ENCODE measurements at regions not wholly inside any gene's neighbourhood (a gene's known extent, or its start where the extent isn't known, plus 50 kb on each side); places are given as distances from the start of the nearest gene placed in this dataset.
"Not testable (repeated sequence)": the region's sequence is repeated elsewhere in the genome, so short reads cannot be mapped to it uniquely, and the experiment has no call there.

GRCh38 chr11:123357990-123358827 is 71.9 kb upstream of the GRAMD1B start:
- peaks cover 58% of the 10 kb centered on the region for H3K27me3 Mint-ChIP-seq
- H3K4me3 Mint-ChIP-seq = peak overlapping the region; percentile 64
- no peaks in the 10 kb centered on the region for H3K9me3 Mint-ChIP-seq
- no peaks in the 10 kb centered on the region for H3K36me3 Mint-ChIP-seq (ENCODE audit: low read depth)
- intact Hi-C loops (cut with micrococcal nuclease) = no loop called here
- H3K27ac Mint-ChIP-seq = no peak overlapping the region
- H3K4me1 Mint-ChIP-seq (ENCODE audit: low read depth) = peaks cover 20% of the 10 kb centered on the region

GRCh38 chr11:123357353-123357989 is 72.6 kb upstream of the GRAMD1B start:
- Mint-ChIP-seq H3K27me3 (peaks cover 57% of the 10 kb centered on the region), H3K4me3 (no peak overlapping the region), H3K36me3 (ENCODE audit: low read depth) (no peaks in the 10 kb centered on the region), H3K9me3 (no peaks in the 10 kb centered on the region), H3K27ac (no peak overlapping the region), H3K4me1 (ENCODE audit: low read depth) (peaks cover 13% of the 10 kb centered on the region)
- intact Hi-C loops (cut with micrococcal nuclease) = no loop called here

GRCh38 chr11:123356539-123356938 is 73.5 kb upstream of the GRAMD1B start:
- Mint-ChIP-seq H3K4me1 (ENCODE audit: low read depth) (peaks cover 13% of the 10 kb centered on the region), H3K27ac (no peak overlapping the region), H3K4me3 (no peak overlapping the region), H3K36me3 (ENCODE audit: low read depth) (no peaks in the 10 kb centered on the region), H3K27me3 (peaks cover 56% of the 10 kb centered on the region), H3K9me3 (no peaks in the 10 kb centered on the region)
- intact Hi-C loops (cut with micrococcal nuclease) = no loop called here

GRCh38 chr11:123354371-123354975 is 75.6 kb upstream of the GRAMD1B start:
- H3K9me3 Mint-ChIP-seq = no peaks in the 10 kb centered on the region
- peaks cover 13% of the 10 kb centered on the region for H3K4me1 Mint-ChIP-seq (ENCODE audit: low read depth)
- no peak overlapping the region for H3K4me3 Mint-ChIP-seq
- H3K36me3 Mint-ChIP-seq (ENCODE audit: low read depth) = no peaks in the 10 kb centered on the region
- H3K27me3 Mint-ChIP-seq = peaks cover 36% of the 10 kb centered on the region
- intact Hi-C loops (cut with micrococcal nuclease) = no loop called here
- H3K27ac Mint-ChIP-seq = no peak overlapping the region

- Mint-ChIP-seq H3K27ac (no peak overlapping the region), H3K4me3 (no peak overlapping the region), H3K9me3 (no peaks in the 10 kb centered on the region), H3K4me1 (ENCODE audit: low read depth) (no peaks in the 10 kb centered on the region), H3K27me3 (peaks cover 14% of the 10 kb centered on the region), H3K36me3 (ENCODE audit: low read depth) (no peaks in the 10 kb centered on the region)
- intact Hi-C loops (cut with micrococcal nuclease) = no loop called here
These were observed 78.7 kb upstream of the GRAMD1B start for GRCh38 chr11:123351375-123351774.

- Mint-ChIP-seq H3K36me3 (ENCODE audit: low read depth) (no peaks in the 10 kb centered on the region), H3K9me3 (no peaks in the 10 kb centered on the region), H3K4me1 (ENCODE audit: low read depth) (no peaks in the 10 kb centered on the region), H3K4me3 (no peak overlapping the region), H3K27me3 (peaks cover 12% of the 10 kb centered on the region), H3K27ac (no peak overlapping the region)
- intact Hi-C loops (cut with micrococcal nuclease) = no loop called here
These were observed 80.7 kb upstream of the GRAMD1B start for GRCh38 chr11:123349382-123349781.

GRCh38 chr11:123344790-123345357 is 85.2 kb upstream of the GRAMD1B start:
- H3K4me3 Mint-ChIP-seq = no peak overlapping the region
- no peaks in the 10 kb centered on the region for H3K36me3 Mint-ChIP-seq (ENCODE audit: low read depth)
- peaks cover 20% of the 10 kb centered on the region for H3K9me3 Mint-ChIP-seq
- H3K27me3 Mint-ChIP-seq = peaks cover 8% of the 10 kb centered on the region
- intact Hi-C loops (cut with micrococcal nuclease) = no loop called here
- no peak overlapping the region for H3K27ac Mint-ChIP-seq
- H3K4me1 Mint-ChIP-seq (ENCODE audit: low read depth) = no peaks in the 10 kb centered on the region

GRCh38 chr11:123344188-123344587 is 85.9 kb upstream of the GRAMD1B start:
- H3K36me3 Mint-ChIP-seq (ENCODE audit: low read depth); H3K4me3 Mint-ChIP-seq; H3K4me1 Mint-ChIP-seq (ENCODE audit: low read depth); H3K27ac Mint-ChIP-seq; H3K27me3 Mint-ChIP-seq; intact Hi-C loops (cut with micrococcal nuclease): not testable (repeated sequence)
- peaks cover 20% of the 10 kb centered on the region for H3K9me3 Mint-ChIP-seq

GRCh38 chr11:123338997-123339752 is 90.9 kb upstream of the GRAMD1B start:
- peaks cover 20% of the 10 kb centered on the region for H3K9me3 Mint-ChIP-seq
- no peak overlapping the region for H3K27ac Mint-ChIP-seq
- H3K4me3 Mint-ChIP-seq = no peak overlapping the region
- intact Hi-C loops (cut with micrococcal nuclease) = no loop called here
- H3K4me1 Mint-ChIP-seq (ENCODE audit: low read depth) = no peaks in the 10 kb centered on the region
- peaks cover 3% of the 10 kb centered on the region for H3K27me3 Mint-ChIP-seq
- no peaks in the 10 kb centered on the region for H3K36me3 Mint-ChIP-seq (ENCODE audit: low read depth)

GRCh38 chr11:123338266-123338800 is 91.7 kb upstream of the GRAMD1B start:
- Mint-ChIP-seq H3K4me1 (ENCODE audit: low read depth) (no peaks in the 10 kb centered on the region), H3K27me3 (peaks cover 3% of the 10 kb centered on the region), H3K36me3 (ENCODE audit: low read depth) (no peaks in the 10 kb centered on the region), H3K9me3 (peaks cover 12% of the 10 kb centered on the region), H3K27ac (no peak overlapping the region), H3K4me3 (no peak overlapping the region)
- intact Hi-C loops (cut with micrococcal nuclease) = no loop called here

- no peaks in the 10 kb centered on the region for H3K9me3 Mint-ChIP-seq
- no peak overlapping the region for H3K4me3 Mint-ChIP-seq
- no peaks in the 10 kb centered on the region for H3K4me1 Mint-ChIP-seq (ENCODE audit: low read depth)
- H3K27ac Mint-ChIP-seq = no peak overlapping the region
- H3K36me3 Mint-ChIP-seq (ENCODE audit: low read depth) = no peaks in the 10 kb centered on the region
- H3K27me3 Mint-ChIP-seq = peaks cover 3% of the 10 kb centered on the region
- intact Hi-C loops (cut with micrococcal nuclease) = no loop called here
These were observed 95.1 kb upstream of the GRAMD1B start for GRCh38 chr11:123334925-123335324.

GRCh38 chr11:123332577-123332976 is 97.5 kb upstream of the GRAMD1B start:
- H3K27me3 Mint-ChIP-seq; H3K4me1 Mint-ChIP-seq (ENCODE audit: low read depth); H3K4me3 Mint-ChIP-seq; H3K27ac Mint-ChIP-seq; intact Hi-C loops (cut with micrococcal nuclease); H3K9me3 Mint-ChIP-seq; H3K36me3 Mint-ChIP-seq (ENCODE audit: low read depth): not testable (repeated sequence)

- no peak overlapping the region for H3K27ac Mint-ChIP-seq
- intact Hi-C loops (cut with micrococcal nuclease) = no loop called here
- H3K9me3 Mint-ChIP-seq = no peaks in the 10 kb centered on the region
- no peak overlapping the region for H3K4me3 Mint-ChIP-seq
- H3K27me3 Mint-ChIP-seq = no peaks in the 10 kb centered on the region
- H3K36me3 Mint-ChIP-seq (ENCODE audit: low read depth) = no peaks in the 10 kb centered on the region
- H3K4me1 Mint-ChIP-seq (ENCODE audit: low read depth) = no peaks in the 10 kb centered on the region
These were observed 99.1 kb upstream of the GRAMD1B start for GRCh38 chr11:123330948-123331347.

Data from dendritic cell treated with granulocyte-macrophage colony-stimulating factor and Interleukin-4, amounts not matched to agents 40 ng/mL and 50 ng/mL, for 4 days (primary cell).